Tibial nerve (tissue), 3 donors: ENCODE measurements at regions not wholly inside any gene's neighbourhood (a gene's known extent, or its start where the extent isn't known, plus 50 kb on each side); places are given as distances from the start of the nearest gene placed in this dataset.

Experiments used
- CTCF ChIP-seq, 5 experiments: fragments of 200-600 bp in 3 of 5; fragments of 450-650 bp in 2 of 5; sonication (generic) in 3 of 5; IDR thresholded peaks; one replicate each; pipeline ENCODE4 v1.5.1; 2016 to 2019; ENCODE audit warnings: antibody characterized with exemption in 5 of 5, mild to moderate bottlenecking in 3 of 5, moderate library complexity in 2 of 5
- POLR2A ChIP-seq, 2 donors: fragments of 450-650 bp; IDR thresholded peaks; one replicate each; pipeline ENCODE4 v1.6.1; 2017; ENCODE audit warnings: antibody characterized with exemption in 2 of 2, mild to moderate bottlenecking in 2 of 2, moderate library complexity in 2 of 2

GRCh38 chrX:55161581-55161980 is 58.6 kb upstream of the PAGE5 start:
- TF ChIP-seq CTCF (IDR thresholded peaks at IDR 0.05) (no peak), POLR2A (IDR thresholded peaks at IDR 0.05) (no peak)
